Liver (tissue), 8 donors: ENCODE measurements at regions not wholly inside any gene's neighbourhood (a gene's known extent, or its start where the extent isn't known, plus 50 kb on each side); places are given as distances from the start of the nearest gene placed in this dataset.

Source experiments
- DNase-seq: peaks from one replicate; pipeline ENCODE4 v3.0.0-alpha.2; 2017; ENCODE audit warnings: low spot score
- H3K27ac ChIP-seq, 2 donors: one replicate each; pipeline ENCODE4 v1.7.0; 2013; ENCODE audit warnings: inconsistent platforms in 2 of 2, low read length in 2 of 2, control low read depth in 1 of 2, low read depth in 1 of 2, mild to moderate bottlenecking in 1 of 2
- H3K27me3 ChIP-seq, 4 donors: one replicate each; pipeline versions ENCODE4 v1.6.1 to v1.7.0; 2013; ENCODE audit warnings: low read length in 3 of 4, inconsistent platforms in 1 of 4, mild to moderate bottlenecking in 1 of 4, moderate library complexity in 1 of 4; ENCODE audit not compliant: control insufficient read depth in 4 of 4, insufficient read depth in 4 of 4
- H3K36me3 ChIP-seq, 4 donors: one replicate each; pipeline versions ENCODE4 v1.6.1 to v1.7.0; 2013; ENCODE audit warnings: low read length in 3 of 4, mild to moderate bottlenecking in 3 of 4, low read depth in 1 of 4, moderate library complexity in 1 of 4; ENCODE audit not compliant: control insufficient read depth in 4 of 4, insufficient read depth in 3 of 4
- H3K4me1 ChIP-seq, 4 donors: one replicate each; pipeline versions ENCODE4 v1.6.1 to v1.7.0; 2013; ENCODE audit warnings: low read length in 3 of 4, mild to moderate bottlenecking in 3 of 4, moderate library complexity in 1 of 4; ENCODE audit not compliant: control insufficient read depth in 4 of 4, insufficient read depth in 4 of 4
- H3K4me3 ChIP-seq, 3 donors: one replicate each; pipeline versions ENCODE4 v1.6.1 to v1.7.0; 2013; ENCODE audit warnings: low read length in 3 of 3, control low read depth in 1 of 3, low read depth in 1 of 3, mild to moderate bottlenecking in 1 of 3
- H3K9ac ChIP-seq, 2 donors: one replicate each; pipeline ENCODE4 v1.7.0; 2013; ENCODE audit warnings: low read length in 2 of 2, mild to moderate bottlenecking in 2 of 2, moderate library complexity in 2 of 2, control low read depth in 1 of 2, low read depth in 1 of 2
- H3K9me3 ChIP-seq, 4 donors: one replicate each; pipeline versions ENCODE4 v1.6.1 to v1.7.0; 2013; ENCODE audit warnings: low read length in 3 of 4; ENCODE audit not compliant: control insufficient read depth in 4 of 4
- EGR1 ChIP-seq, 2 donors: IDR thresholded peaks; 2 replicates each; pipeline ENCODE4 v1.6.1; 2016 to 2018; ENCODE audit warnings: antibody characterized with exemption in 2 of 2, low read depth in 2 of 2
- FOXA1 ChIP-seq: IDR thresholded peaks from 2 replicates; pipeline ENCODE4 v1.6.1; 2016; ENCODE audit warnings: antibody characterized with exemption
- FOXA2 ChIP-seq: IDR thresholded peaks from 2 replicates; pipeline ENCODE4 v1.6.1; 2016; ENCODE audit warnings: antibody characterized with exemption
- GABPA ChIP-seq, 2 donors: IDR thresholded peaks in 1 of 2; conservative IDR thresholded peaks in 1 of 2; 2 replicates each; pipeline ENCODE4 v1.6.1; 2016; ENCODE audit warnings: antibody characterized with exemption in 2 of 2, mild to moderate bottlenecking in 1 of 2, moderate library complexity in 1 of 2
- HNF4A ChIP-seq, 2 donors: conservative IDR thresholded peaks; 2 replicates each; pipeline ENCODE4 v1.6.1; 2016; ENCODE audit warnings: antibody characterized with exemption in 2 of 2, mild to moderate bottlenecking in 2 of 2
- HNF4G ChIP-seq: IDR thresholded peaks from 2 replicates; pipeline ENCODE4 v1.6.1; 2016; ENCODE audit warnings: antibody characterized with exemption
- JUND ChIP-seq, 2 donors: IDR thresholded peaks; 2 replicates each; pipeline ENCODE4 v1.6.1; 2016; ENCODE audit warnings: antibody characterized with exemption in 2 of 2
- RAD21 ChIP-seq, 2 donors: IDR thresholded peaks; 2 replicates each; pipeline ENCODE4 v1.6.1; 2016; ENCODE audit warnings: antibody characterized with exemption in 2 of 2, mild to moderate bottlenecking in 2 of 2
- RXRA ChIP-seq, 2 donors: IDR thresholded peaks; 2 replicates each; pipeline ENCODE4 v1.6.1; 2017 to 2018; ENCODE audit warnings: antibody characterized with exemption in 2 of 2, mild to moderate bottlenecking in 1 of 2
- SP1 ChIP-seq: IDR thresholded peaks from 2 replicates; pipeline ENCODE4 v1.6.1; 2018; ENCODE audit warnings: antibody characterized with exemption, mild to moderate bottlenecking
- TAF1 ChIP-seq: conservative IDR thresholded peaks from 2 replicates; pipeline ENCODE4 v1.6.1; 2016; ENCODE audit warnings: antibody characterized with exemption, mild to moderate bottlenecking
- YY1 ChIP-seq: IDR thresholded peaks from 2 replicates; pipeline ENCODE4 v1.6.1; 2016; ENCODE audit warnings: antibody characterized with exemption, mild to moderate bottlenecking
- WGBS: extraction: QIAGEN DNeasy Blood & Tissue Kit; methylation state at CpG from one replicate; pipeline ENCODE4 v1.1.7; 2013; 5-methylcytosine and 5-hydroxymethylcytosine counted together
- TF ChIP-seq, protein P1 (sequence below): IDR thresholded peaks from 2 replicates; pipeline ENCODE4 v1.6.1; 2016; ENCODE audit warnings: antibody characterized with exemption
- TF ChIP-seq, protein P2 (sequence below): IDR thresholded peaks from 2 replicates; pipeline ENCODE4 v1.6.1; 2016; ENCODE audit warnings: antibody characterized with exemption
- TF ChIP-seq, protein P3 (sequence below): IDR thresholded peaks from 2 replicates; pipeline ENCODE4 v1.6.1; 2016; ENCODE audit warnings: antibody characterized with exemption
- TF ChIP-seq, protein P4 (sequence below): fragments of 150-350 bp; IDR thresholded peaks from 2 replicates; pipeline ENCODE4 v1.5.1; 2017; ENCODE audit warnings: improper control_type of control experiment, low read depth, low read length; ENCODE audit not compliant: missing input control
- donor health status: healthy.
- donor health status: healthy.
- donor health status: healthy.
- donor health status: healthy.
- donor health status: healthy.

DNA sequence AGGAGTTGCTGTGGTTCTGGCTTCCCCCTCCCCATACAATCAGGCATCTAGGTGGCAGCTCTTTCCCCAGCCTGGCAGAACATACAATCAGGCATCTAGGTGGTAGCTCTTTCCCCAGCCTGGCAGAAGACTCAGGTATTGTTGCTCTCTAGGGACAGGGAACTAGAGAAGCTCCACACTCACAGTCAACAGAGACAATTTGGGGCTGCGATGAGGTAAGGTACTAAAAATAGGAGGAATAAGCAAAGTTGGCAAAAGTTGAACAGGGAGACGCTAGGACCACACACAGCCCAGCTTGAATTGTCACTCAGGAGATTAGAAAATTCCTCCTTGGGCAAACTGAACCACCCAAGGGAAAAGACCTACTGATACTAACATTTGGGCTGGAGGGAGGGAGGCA is 315.5 kb upstream of the CDH5 start:
- H3K4me3 ChIP-seq: no peak overlapping the region
- TF ChIP-seq YY1 (no peak), GABPA (IDR thresholded peaks at IDR 0.05 in 1 of 2, conservative IDR thresholded peaks at IDR 0.05 in 1 of 2) (no peak), HNF4A (conservative IDR thresholded peaks at IDR 0.05) (no peak), RAD21 (IDR thresholded peaks at IDR 0.05) (no peak), SP1 (no peak), EGR1 (IDR thresholded peaks at IDR 0.05; ENCODE audit: low read depth in 2 of 2) (no peak), HNF4G (no peak), JUND (IDR thresholded peaks at IDR 0.05) (no peak), FOXA2 (no peak), RXRA (IDR thresholded peaks at IDR 0.05) (no peak), FOXA1 (no peak)
- TF ChIP-seq, protein P1, sequence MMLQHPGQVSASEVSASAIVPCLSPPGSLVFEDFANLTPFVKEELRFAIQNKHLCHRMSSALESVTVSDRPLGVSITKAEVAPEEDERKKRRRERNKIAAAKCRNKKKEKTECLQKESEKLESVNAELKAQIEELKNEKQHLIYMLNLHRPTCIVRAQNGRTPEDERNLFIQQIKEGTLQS: no peak
- TF ChIP-seq, protein P2, sequence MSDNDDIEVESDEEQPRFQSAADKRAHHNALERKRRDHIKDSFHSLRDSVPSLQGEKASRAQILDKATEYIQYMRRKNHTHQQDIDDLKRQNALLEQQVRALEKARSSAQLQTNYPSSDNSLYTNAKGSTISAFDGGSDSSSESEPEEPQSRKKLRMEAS: no peak
- TF ChIP-seq, protein P3, sequence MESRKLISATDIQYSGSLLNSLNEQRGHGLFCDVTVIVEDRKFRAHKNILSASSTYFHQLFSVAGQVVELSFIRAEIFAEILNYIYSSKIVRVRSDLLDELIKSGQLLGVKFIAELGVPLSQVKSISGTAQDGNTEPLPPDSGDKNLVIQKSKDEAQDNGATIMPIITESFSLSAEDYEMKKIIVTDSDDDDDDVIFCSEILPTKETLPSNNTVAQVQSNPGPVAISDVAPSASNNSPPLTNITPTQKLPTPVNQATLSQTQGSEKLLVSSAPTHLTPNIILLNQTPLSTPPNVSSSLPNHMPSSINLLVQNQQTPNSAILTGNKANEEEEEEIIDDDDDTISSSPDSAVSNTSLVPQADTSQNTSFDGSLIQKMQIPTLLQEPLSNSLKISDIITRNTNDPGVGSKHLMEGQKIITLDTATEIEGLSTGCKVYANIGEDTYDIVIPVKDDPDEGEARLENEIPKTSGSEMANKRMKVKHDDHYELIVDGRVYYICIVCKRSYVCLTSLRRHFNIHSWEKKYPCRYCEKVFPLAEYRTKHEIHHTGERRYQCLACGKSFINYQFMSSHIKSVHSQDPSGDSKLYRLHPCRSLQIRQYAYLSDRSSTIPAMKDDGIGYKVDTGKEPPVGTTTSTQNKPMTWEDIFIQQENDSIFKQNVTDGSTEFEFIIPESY: no peak
- H3K9ac ChIP-seq: no peak overlapping the region
- DNase-seq: no peak
- no peaks in the 10 kb centered on the region for H3K4me1 ChIP-seq
- no peaks in the 10 kb centered on the region for H3K36me3 ChIP-seq
- no peak overlapping the region for H3K27ac ChIP-seq
- 74% methylated on average over 2 of the region's 2 CpGs for WGBS
- no peaks in the 10 kb centered on the region for H3K9me3 ChIP-seq
- H3K27me3 ChIP-seq: peaks cover 0 to 2% (median 0%) of the 10 kb centered on the region in 4 donors

DNA sequence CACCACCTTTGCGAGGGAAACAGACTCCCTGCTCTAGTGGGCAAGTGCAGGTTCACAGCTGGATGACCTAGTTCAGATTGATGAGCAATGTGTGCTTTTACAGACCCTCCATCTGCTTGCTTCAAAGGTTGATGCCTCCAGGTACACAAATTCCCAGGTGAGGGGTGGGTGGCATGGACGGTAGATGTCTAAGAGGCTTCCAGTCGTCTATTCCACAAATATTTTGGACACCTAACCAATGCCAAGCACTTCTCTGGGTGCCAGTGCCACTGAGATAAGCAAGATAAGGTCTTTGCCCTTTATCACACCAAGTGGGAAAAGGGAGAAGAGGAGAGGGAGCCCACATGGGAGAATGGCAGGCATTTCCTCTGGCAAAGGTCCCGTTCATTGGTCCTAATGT is 316.6 kb upstream of the CDH5 start:
- Histone ChIP-seq H3K9ac (no peak overlapping the region), H3K27ac (no peak overlapping the region), H3K36me3 (no peaks in the 10 kb centered on the region), H3K27me3 (no peaks in the 10 kb centered on the region), H3K9me3 (no peaks in the 10 kb centered on the region), H3K4me1 (no peaks in the 10 kb centered on the region), H3K4me3 (no peak overlapping the region)
- TF ChIP-seq GABPA (IDR thresholded peaks at IDR 0.05 in 1 of 2, conservative IDR thresholded peaks at IDR 0.05 in 1 of 2) (no peak), HNF4G (no peak), TAF1 (no peak), YY1 (no peak), EGR1 (IDR thresholded peaks at IDR 0.05; ENCODE audit: low read depth in 2 of 2) (no peak), FOXA1 (no peak), FOXA2 (no peak), JUND (IDR thresholded peaks at IDR 0.05) (no peak)
- TF ChIP-seq, protein P3: no peak
- TF ChIP-seq, protein P4, sequence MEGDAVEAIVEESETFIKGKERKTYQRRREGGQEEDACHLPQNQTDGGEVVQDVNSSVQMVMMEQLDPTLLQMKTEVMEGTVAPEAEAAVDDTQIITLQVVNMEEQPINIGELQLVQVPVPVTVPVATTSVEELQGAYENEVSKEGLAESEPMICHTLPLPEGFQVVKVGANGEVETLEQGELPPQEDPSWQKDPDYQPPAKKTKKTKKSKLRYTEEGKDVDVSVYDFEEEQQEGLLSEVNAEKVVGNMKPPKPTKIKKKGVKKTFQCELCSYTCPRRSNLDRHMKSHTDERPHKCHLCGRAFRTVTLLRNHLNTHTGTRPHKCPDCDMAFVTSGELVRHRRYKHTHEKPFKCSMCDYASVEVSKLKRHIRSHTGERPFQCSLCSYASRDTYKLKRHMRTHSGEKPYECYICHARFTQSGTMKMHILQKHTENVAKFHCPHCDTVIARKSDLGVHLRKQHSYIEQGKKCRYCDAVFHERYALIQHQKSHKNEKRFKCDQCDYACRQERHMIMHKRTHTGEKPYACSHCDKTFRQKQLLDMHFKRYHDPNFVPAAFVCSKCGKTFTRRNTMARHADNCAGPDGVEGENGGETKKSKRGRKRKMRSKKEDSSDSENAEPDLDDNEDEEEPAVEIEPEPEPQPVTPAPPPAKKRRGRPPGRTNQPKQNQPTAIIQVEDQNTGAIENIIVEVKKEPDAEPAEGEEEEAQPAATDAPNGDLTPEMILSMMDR: no peak
- WGBS: 65% methylated on average over 4 of the region's 4 CpGs
- DNase-seq: no peak
